GM23338 (cell line): ENCODE measurements at regions not wholly inside any gene's neighbourhood (a gene's known extent, or its start where the extent isn't known, plus 50 kb on each side); places are given as distances from the start of the nearest gene placed in this dataset.
A peak's percentile ranks its signal among the peaks of the same experiment; 100 is the strongest.

Experiments used
- ATAC-seq: fragments of 200-7000 bp; cut with Tn5 transposase; 3 replicates; pipeline ENCODE4 v1.9.1; 2020
- DNase-seq: peaks from one replicate; pipeline ENCODE4 v3.0.0-alpha.2; 2015; ENCODE audit warnings: low spot score
- H2AFZ ChIP-seq: fragments of 200-600 bp; sonication (generic); 2 replicates; pipeline ENCODE4 v1.8.0; 2016; ENCODE audit warnings: antibody characterized with exemption, mild to moderate bottlenecking, moderate library complexity
- H3F3A ChIP-seq: fragments of 200-600 bp; sonication (generic); replicated peaks from 2 replicates; pipeline ENCODE4 v1.8.0; 2017; ENCODE audit warnings: antibody characterized with exemption, mixed run types, low read depth
- H3K27ac ChIP-seq: fragments of 200-600 bp; sonication (generic); 2 replicates; pipeline ENCODE4 v1.6.1; 2016; ENCODE audit warnings: low read depth
- H3K27me3 ChIP-seq: fragments of 200-600 bp; sonication (generic); 2 replicates; pipeline ENCODE4 v1.8.0; 2016; ENCODE audit warnings: mild to moderate bottlenecking, mixed run types, moderate library complexity; ENCODE audit not compliant: insufficient read depth
- H3K36me3 ChIP-seq: fragments of 200-600 bp; sonication (generic); 2 replicates; pipeline ENCODE4 v1.8.0; 2016; ENCODE audit warnings: mild to moderate bottlenecking; ENCODE audit not compliant: insufficient read depth
- H3K4me1 ChIP-seq: fragments of 200-600 bp; sonication (generic); 2 replicates; pipeline ENCODE4 v1.8.0; 2016; ENCODE audit warnings: mild to moderate bottlenecking, moderate library complexity; ENCODE audit not compliant: insufficient read depth
- H3K4me2 ChIP-seq: fragments of 200-600 bp; sonication (generic); 2 replicates; pipeline ENCODE4 v1.7.1; 2017; ENCODE audit warnings: mixed run types
- H3K4me3 ChIP-seq: fragments of 200-600 bp; sonication (generic); 2 replicates; pipeline ENCODE4 v1.6.1; 2016; ENCODE audit warnings: mixed run types
- H3K79me2 ChIP-seq: fragments of 200-600 bp; sonication (generic); replicated peaks from 2 replicates; pipeline ENCODE4 v1.8.0; 2017; ENCODE audit warnings: mild to moderate bottlenecking; ENCODE audit not compliant: insufficient read depth
- H3K9me2 ChIP-seq: fragments of 200-600 bp; sonication (generic); 2 replicates; pipeline ENCODE4 v1.8.0; 2017; ENCODE audit not compliant: insufficient read depth
- H4K20me1 ChIP-seq: fragments of 200-600 bp; sonication (generic); replicated peaks from 2 replicates; pipeline ENCODE4 v1.8.0; 2017; ENCODE audit warnings: mild to moderate bottlenecking; ENCODE audit not compliant: insufficient read depth
- H3K27ac Mint-ChIP-seq: 2 replicates; pipeline ENCODE4 v1.8.0; 2020; ENCODE audit warnings: inconsistent platforms, mild to moderate bottlenecking, moderate library complexity, mixed read lengths
- H3K27me3 Mint-ChIP-seq: 3 replicates; pipeline ENCODE4 v1.8.0; 2022; ENCODE audit warnings: low read depth, mild to moderate bottlenecking, moderate library complexity, mixed read lengths, inconsistent platforms; ENCODE audit not compliant: insufficient read depth, poor library complexity
- H3K36me3 Mint-ChIP-seq: 3 replicates; pipeline ENCODE4 v1.8.0; 2021; ENCODE audit warnings: low read depth, mild to moderate bottlenecking, inconsistent platforms, moderate library complexity, mixed read lengths
- H3K4me1 Mint-ChIP-seq: 3 replicates; pipeline ENCODE4 v1.8.0; 2020; ENCODE audit warnings: mild to moderate bottlenecking, inconsistent platforms, mixed read lengths
- H3K4me3 Mint-ChIP-seq: 3 replicates; pipeline ENCODE4 v1.8.0; 2021; ENCODE audit warnings: moderate library complexity, mild to moderate bottlenecking, inconsistent platforms, mixed read lengths
- H3K9me3 Mint-ChIP-seq: 3 replicates; pipeline ENCODE4 v1.8.0; 2020; ENCODE audit warnings: moderate library complexity, mild to moderate bottlenecking, inconsistent platforms, mixed read lengths
- POLR2AphosphoS5 ChIP-seq: IDR thresholded peaks from 2 replicates; pipeline ENCODE4 v1.6.1; 2016; ENCODE audit warnings: antibody characterized with exemption, low read depth
- STAT1 ChIP-seq: IDR thresholded peaks from one replicate; pipeline ENCODE4 v1.6.1; 2016; ENCODE audit warnings: antibody characterized with exemption; ENCODE audit not compliant: unreplicated experiment
- ZNF331 ChIP-seq: fragments of 250-450 bp; sonication (Bioruptor Pico); IDR thresholded peaks from 2 replicates; pipeline ENCODE4 v1.5.0; 2020; ENCODE audit warnings: low read depth, mild to moderate bottlenecking, moderate library complexity
- TF ChIP-seq, protein P1 (sequence below): fragments of 250-450 bp; sonication (Bioruptor Pico); IDR thresholded peaks from 2 replicates; pipeline ENCODE4 v1.5.0; 2020; ENCODE audit warnings: mild to moderate bottlenecking, moderate library complexity
- TF ChIP-seq, protein P2 (sequence below): IDR thresholded peaks from one replicate; pipeline ENCODE4 v1.6.1; 2018; ENCODE audit warnings: antibody characterized with exemption; ENCODE audit not compliant: unreplicated experiment
- TF ChIP-seq, protein P3 (sequence below), 2 experiments: fragments of 200-600 bp in 1 of 2; sonication (generic) in 1 of 2; conservative IDR thresholded peaks; 2 replicates each; pipeline versions ENCODE4 v1.5.1 to v1.6.1; 2016 to 2017; ENCODE audit warnings: antibody characterized with exemption in 2 of 2, low read depth in 2 of 2, mild to moderate bottlenecking in 2 of 2, moderate library complexity in 1 of 2
- TF ChIP-seq, protein P4 (sequence below): IDR thresholded peaks from 2 replicates; pipeline ENCODE4 v1.6.1; 2016; ENCODE audit warnings: antibody characterized with exemption

DNA sequence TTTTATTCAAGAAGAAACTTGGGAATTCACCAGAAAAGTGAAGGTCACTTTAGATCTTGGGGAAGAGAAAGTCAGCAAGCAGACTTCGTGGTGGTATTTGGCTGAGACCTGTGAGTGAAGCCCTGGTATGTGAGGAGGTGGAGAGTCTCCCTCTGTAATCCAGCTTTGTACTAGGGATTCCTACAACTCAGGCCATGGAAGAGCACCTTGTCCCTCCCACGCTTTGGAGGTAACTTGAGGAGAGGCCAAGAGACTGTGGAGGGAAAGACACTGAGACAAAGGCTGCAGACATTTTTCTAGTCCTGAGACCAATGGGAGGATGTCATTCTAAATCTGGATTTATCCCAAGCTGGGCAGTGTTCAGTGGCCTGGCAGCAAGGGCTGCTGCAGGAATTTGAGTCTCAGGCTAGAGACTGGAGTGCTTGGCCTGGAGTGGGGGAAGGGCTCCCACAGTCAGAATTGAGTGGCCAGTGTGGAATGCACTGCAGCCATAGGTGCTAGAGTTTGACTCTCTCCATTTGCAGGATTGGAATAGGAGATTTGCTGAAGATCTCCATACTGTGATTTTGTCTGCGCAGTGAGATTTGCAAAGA lies 219.0 kb downstream of the ACTR3 start:
- Mint-ChIP-seq H3K27me3 (peaks cover 3% of the 10 kb centered on the region), H3K4me1 (peaks cover 28% of the 10 kb centered on the region), H3K36me3 (peaks cover 20% of the 10 kb centered on the region), H3K9me3 (peaks cover 54% of the 10 kb centered on the region), H3K4me3 (peak overlapping the region; percentile 29; the same call in 1 of the 3 replicates), H3K27ac (peak overlapping the region; percentile 65)
- H3F3A ChIP-seq, result no peaks in the 10 kb centered on the region
- peak overlapping the region; percentile 82; the same call in 1 of the 2 replicates for H3K27ac ChIP-seq
- H3K9me2 ChIP-seq, result peaks cover 5% of the 10 kb centered on the region; the same call in 1 of the 2 replicates
- TF ChIP-seq, protein P1, sequence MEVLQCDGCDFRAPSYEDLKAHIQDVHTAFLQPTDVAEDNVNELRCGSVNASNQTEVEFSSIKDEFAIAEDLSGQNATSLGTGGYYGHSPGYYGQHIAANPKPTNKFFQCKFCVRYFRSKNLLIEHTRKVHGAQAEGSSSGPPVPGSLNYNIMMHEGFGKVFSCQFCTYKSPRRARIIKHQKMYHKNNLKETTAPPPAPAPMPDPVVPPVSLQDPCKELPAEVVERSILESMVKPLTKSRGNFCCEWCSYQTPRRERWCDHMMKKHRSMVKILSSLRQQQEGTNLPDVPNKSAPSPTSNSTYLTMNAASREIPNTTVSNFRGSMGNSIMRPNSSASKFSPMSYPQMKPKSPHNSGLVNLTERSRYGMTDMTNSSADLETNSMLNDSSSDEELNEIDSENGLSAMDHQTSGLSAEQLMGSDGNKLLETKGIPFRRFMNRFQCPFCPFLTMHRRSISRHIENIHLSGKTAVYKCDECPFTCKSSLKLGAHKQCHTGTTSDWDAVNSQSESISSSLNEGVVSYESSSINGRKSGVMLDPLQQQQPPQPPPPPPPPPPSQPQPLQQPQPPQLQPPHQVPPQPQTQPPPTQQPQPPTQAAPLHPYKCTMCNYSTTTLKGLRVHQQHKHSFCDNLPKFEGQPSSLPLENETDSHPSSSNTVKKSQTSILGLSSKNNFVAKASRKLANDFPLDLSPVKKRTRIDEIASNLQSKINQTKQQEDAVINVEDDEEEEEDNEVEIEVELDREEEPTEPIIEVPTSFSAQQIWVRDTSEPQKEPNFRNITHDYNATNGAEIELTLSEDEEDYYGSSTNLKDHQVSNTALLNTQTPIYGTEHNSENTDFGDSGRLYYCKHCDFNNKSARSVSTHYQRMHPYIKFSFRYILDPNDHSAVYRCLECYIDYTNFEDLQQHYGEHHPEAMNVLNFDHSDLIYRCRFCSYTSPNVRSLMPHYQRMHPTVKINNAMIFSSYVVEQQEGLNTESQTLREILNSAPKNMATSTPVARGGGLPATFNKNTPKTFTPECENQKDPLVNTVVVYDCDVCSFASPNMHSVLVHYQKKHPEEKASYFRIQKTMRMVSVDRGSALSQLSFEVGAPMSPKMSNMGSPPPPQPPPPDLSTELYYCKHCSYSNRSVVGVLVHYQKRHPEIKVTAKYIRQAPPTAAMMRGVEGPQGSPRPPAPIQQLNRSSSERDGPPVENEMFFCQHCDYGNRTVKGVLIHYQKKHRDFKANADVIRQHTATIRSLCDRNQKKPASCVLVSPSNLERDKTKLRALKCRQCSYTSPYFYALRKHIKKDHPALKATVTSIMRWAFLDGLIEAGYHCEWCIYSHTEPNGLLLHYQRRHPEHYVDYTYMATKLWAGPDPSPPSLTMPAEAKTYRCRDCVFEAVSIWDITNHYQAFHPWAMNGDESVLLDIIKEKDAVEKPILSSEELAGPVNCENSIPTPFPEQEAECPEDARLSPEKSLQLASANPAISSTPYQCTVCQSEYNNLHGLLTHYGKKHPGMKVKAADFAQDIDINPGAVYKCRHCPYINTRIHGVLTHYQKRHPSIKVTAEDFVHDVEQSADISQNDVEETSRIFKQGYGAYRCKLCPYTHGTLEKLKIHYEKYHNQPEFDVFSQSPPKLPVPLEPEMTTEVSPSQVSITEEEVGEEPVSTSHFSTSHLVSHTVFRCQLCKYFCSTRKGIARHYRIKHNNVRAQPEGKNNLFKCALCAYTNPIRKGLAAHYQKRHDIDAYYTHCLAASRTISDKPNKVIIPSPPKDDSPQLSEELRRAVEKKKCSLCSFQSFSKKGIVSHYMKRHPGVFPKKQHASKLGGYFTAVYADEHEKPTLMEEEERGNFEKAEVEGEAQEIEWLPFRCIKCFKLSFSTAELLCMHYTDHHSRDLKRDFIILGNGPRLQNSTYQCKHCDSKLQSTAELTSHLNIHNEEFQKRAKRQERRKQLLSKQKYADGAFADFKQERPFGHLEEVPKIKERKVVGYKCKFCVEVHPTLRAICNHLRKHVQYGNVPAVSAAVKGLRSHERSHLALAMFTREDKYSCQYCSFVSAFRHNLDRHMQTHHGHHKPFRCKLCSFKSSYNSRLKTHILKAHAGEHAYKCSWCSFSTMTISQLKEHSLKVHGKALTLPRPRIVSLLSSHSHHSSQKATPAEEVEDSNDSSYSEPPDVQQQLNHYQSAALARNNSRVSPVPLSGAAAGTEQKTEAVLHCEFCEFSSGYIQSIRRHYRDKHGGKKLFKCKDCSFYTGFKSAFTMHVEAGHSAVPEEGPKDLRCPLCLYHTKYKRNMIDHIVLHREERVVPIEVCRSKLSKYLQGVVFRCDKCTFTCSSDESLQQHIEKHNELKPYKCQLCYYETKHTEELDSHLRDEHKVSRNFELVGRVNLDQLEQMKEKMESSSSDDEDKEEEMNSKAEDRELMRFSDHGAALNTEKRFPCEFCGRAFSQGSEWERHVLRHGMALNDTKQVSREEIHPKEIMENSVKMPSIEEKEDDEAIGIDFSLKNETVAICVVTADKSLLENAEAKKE (CRISPR knock-in tag), result peak; percentile 90
- no peak for TF ChIP-seq POLR2AphosphoS5
- no peaks in the 10 kb centered on the region for H3K79me2 ChIP-seq
- H2AFZ ChIP-seq, result no peak overlapping the region
- no peaks in the 10 kb centered on the region; the same call in 1 of the 2 replicates for H3K36me3 ChIP-seq
- no peaks in the 10 kb centered on the region for H4K20me1 ChIP-seq
- ATAC-seq (peak; percentile 82), DNase-seq (peak; percentile 33)
- peak overlapping the region; percentile 15; the same call in 1 of the 2 replicates for H3K4me3 ChIP-seq
- H3K27me3 ChIP-seq, result no peaks in the 10 kb centered on the region
- 0 out of 2 replicates have a peak, but pooled peaks cover 14% of the 10 kb centered on the region for H3K4me1 ChIP-seq
- H3K4me2 ChIP-seq, result peak overlapping the region; percentile 59

DNA sequence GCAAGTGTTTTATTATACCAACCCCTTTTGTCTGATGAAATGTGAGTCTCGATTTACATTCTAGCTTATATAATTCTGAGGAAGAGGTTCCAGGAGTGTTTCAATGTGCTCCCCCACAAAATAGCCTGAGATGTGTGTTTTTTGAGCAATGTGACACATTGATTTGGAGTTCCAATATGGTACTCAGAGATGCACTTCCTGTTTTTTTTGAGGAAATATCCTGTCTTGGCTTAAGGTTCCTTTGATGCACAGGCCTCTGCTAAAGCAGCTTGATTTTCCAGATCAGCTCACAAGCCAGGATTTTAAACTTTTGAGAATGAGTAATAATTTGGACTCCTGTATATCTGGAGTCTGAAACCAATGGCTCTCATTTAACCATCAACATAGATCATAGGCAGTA lies 221.4 kb downstream of the ACTR3 start:
- Mint-ChIP-seq H3K27ac (no peak overlapping the region), H3K9me3 (peaks cover 40% of the 10 kb centered on the region)
- DNase-seq, result no peak
- TF ChIP-seq STAT1, result no peak
- TF ChIP-seq POLR2AphosphoS5, result no peak
- TF ChIP-seq, protein P2, sequence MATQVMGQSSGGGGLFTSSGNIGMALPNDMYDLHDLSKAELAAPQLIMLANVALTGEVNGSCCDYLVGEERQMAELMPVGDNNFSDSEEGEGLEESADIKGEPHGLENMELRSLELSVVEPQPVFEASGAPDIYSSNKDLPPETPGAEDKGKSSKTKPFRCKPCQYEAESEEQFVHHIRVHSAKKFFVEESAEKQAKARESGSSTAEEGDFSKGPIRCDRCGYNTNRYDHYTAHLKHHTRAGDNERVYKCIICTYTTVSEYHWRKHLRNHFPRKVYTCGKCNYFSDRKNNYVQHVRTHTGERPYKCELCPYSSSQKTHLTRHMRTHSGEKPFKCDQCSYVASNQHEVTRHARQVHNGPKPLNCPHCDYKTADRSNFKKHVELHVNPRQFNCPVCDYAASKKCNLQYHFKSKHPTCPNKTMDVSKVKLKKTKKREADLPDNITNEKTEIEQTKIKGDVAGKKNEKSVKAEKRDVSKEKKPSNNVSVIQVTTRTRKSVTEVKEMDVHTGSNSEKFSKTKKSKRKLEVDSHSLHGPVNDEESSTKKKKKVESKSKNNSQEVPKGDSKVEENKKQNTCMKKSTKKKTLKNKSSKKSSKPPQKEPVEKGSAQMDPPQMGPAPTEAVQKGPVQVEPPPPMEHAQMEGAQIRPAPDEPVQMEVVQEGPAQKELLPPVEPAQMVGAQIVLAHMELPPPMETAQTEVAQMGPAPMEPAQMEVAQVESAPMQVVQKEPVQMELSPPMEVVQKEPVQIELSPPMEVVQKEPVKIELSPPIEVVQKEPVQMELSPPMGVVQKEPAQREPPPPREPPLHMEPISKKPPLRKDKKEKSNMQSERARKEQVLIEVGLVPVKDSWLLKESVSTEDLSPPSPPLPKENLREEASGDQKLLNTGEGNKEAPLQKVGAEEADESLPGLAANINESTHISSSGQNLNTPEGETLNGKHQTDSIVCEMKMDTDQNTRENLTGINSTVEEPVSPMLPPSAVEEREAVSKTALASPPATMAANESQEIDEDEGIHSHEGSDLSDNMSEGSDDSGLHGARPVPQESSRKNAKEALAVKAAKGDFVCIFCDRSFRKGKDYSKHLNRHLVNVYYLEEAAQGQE, result no peak
- TF ChIP-seq, protein P3, sequence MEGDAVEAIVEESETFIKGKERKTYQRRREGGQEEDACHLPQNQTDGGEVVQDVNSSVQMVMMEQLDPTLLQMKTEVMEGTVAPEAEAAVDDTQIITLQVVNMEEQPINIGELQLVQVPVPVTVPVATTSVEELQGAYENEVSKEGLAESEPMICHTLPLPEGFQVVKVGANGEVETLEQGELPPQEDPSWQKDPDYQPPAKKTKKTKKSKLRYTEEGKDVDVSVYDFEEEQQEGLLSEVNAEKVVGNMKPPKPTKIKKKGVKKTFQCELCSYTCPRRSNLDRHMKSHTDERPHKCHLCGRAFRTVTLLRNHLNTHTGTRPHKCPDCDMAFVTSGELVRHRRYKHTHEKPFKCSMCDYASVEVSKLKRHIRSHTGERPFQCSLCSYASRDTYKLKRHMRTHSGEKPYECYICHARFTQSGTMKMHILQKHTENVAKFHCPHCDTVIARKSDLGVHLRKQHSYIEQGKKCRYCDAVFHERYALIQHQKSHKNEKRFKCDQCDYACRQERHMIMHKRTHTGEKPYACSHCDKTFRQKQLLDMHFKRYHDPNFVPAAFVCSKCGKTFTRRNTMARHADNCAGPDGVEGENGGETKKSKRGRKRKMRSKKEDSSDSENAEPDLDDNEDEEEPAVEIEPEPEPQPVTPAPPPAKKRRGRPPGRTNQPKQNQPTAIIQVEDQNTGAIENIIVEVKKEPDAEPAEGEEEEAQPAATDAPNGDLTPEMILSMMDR (conservative IDR thresholded peaks at IDR 0.05; ENCODE audit: low read depth in 2 of 2), result no peak
- TF ChIP-seq ZNF331, result no peak
- TF ChIP-seq, protein P4, sequence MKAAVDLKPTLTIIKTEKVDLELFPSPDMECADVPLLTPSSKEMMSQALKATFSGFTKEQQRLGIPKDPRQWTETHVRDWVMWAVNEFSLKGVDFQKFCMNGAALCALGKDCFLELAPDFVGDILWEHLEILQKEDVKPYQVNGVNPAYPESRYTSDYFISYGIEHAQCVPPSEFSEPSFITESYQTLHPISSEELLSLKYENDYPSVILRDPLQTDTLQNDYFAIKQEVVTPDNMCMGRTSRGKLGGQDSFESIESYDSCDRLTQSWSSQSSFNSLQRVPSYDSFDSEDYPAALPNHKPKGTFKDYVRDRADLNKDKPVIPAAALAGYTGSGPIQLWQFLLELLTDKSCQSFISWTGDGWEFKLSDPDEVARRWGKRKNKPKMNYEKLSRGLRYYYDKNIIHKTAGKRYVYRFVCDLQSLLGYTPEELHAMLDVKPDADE, result no peak

More for the DNA sequence above, 221.4 kb downstream of the ACTR3 start:
- Histone ChIP-seq H4K20me1 (no peaks in the 10 kb centered on the region), H2AFZ (no peak overlapping the region), H3F3A (no peaks in the 10 kb centered on the region), H3K79me2 (no peaks in the 10 kb centered on the region), H3K27me3 (no peaks in the 10 kb centered on the region), H3K4me2 (no peak overlapping the region), H3K4me3 (no peak overlapping the region), H3K27ac (no peak overlapping the region), H3K36me3 (no peaks in the 10 kb centered on the region; the same call in 1 of the 2 replicates), H3K4me1 (0 out of 2 replicates have a peak, but pooled peaks cover 14% of the 10 kb centered on the region), H3K9me2 (peaks cover 5% of the 10 kb centered on the region; the same call in 1 of the 2 replicates)
- Mint-ChIP-seq H3K4me3 (no peak overlapping the region), H3K36me3 (peaks cover 8% of the 10 kb centered on the region), H3K4me1 (peaks cover 33% of the 10 kb centered on the region), H3K27me3 (peaks cover 3% of the 10 kb centered on the region)
- no peak for ATAC-seq
